Calu3 (cell line): ENCODE measurements at regions not wholly inside any gene's neighbourhood (a gene's known extent, or its start where the extent isn't known, plus 50 kb on each side); places are given as distances from the start of the nearest gene placed in this dataset.

Experiments used
- BruUV-seq: library from RNA; stranded (reverse); fragments of 400-500 nt; replicated peaks from 2 replicates; lab custom pipeline; 2021; lab: Mats Ljungman, UMichigan
- CTCF ChIA-PET: fragments of 300-600 bp; sonication (Branson Sonifier 250); formaldehyde crosslinking; loops from one replicate; lab custom pipeline; 2022; ENCODE audit warnings: antibody characterized with exemption; lab: Charles Lee
- DNase-seq: peaks from one replicate; pipeline ENCODE4 v3.0.0; 2022
- H3K27ac Mint-ChIP-seq: one replicate; pipeline ENCODE4 v1.8.0; 2022; ENCODE audit warnings: mixed read lengths; ENCODE audit not compliant: unreplicated experiment
- H3K27me3 Mint-ChIP-seq: one replicate; pipeline ENCODE4 v1.8.0; 2022; ENCODE audit warnings: mixed read lengths; ENCODE audit not compliant: unreplicated experiment
- H3K36me3 Mint-ChIP-seq: one replicate; pipeline ENCODE4 v1.8.0; 2022; ENCODE audit warnings: mild to moderate bottlenecking, moderate library complexity, mixed read lengths; ENCODE audit not compliant: insufficient read depth, unreplicated experiment
- H3K4me1 Mint-ChIP-seq: one replicate; pipeline ENCODE4 v1.8.0; 2022; ENCODE audit warnings: mild to moderate bottlenecking, low read depth, mixed read lengths; ENCODE audit not compliant: unreplicated experiment
- H3K4me3 Mint-ChIP-seq: one replicate; pipeline ENCODE4 v1.8.0; 2022; ENCODE audit warnings: mild to moderate bottlenecking, low read depth, moderate library complexity, mixed read lengths; ENCODE audit not compliant: unreplicated experiment
- H3K9me3 Mint-ChIP-seq: one replicate; pipeline ENCODE4 v1.8.0; 2022; ENCODE audit warnings: low read depth, mixed read lengths; ENCODE audit not compliant: unreplicated experiment
- intact Hi-C: fragments of 100-400 bp; cut with micrococcal nuclease; formaldehyde crosslinking; loops from one replicate; pipeline ENCODE4 v1.10.0; 2022; ENCODE audit not compliant: unreplicated experiment
- TF ChIP-seq, protein P1 (sequence below): fragments of 200-600 bp; IDR thresholded peaks from one replicate; pipeline ENCODE4 v1.8.0; 2022; ENCODE audit warnings: antibody characterized with exemption; ENCODE audit not compliant: unreplicated experiment

DNA sequence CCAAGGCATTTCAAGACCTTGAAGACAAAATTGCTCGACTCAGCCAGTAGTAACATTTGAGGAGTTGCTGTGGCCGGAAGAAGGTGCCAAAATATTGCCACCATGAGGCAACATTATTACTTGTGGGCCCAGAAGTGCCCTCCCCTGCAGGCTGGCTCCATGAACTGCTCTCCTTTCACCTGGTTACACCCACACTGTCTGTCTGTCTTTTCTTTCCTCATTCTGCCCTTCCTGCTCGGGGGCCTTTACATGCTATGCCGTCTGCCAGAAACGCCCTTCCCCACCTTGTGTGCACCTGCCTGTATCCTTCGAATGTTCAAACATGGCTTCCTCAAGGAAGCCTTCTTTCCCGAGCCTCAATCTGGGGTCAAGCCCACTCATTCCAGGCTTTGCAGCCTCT, 224.2 kb upstream of the DIO3 start:
- H3K36me3 Mint-ChIP-seq: no peaks in the 10 kb centered on the region
- peaks cover 64% of the 10 kb centered on the region for H3K27me3 Mint-ChIP-seq
- BruUV-seq: no TSS peak
- DNase-seq: no peak
- CTCF ChIA-PET: no interaction called here
- no peak overlapping the region for H3K27ac Mint-ChIP-seq
- no peak overlapping the region for H3K4me3 Mint-ChIP-seq
- TF ChIP-seq, protein P1, sequence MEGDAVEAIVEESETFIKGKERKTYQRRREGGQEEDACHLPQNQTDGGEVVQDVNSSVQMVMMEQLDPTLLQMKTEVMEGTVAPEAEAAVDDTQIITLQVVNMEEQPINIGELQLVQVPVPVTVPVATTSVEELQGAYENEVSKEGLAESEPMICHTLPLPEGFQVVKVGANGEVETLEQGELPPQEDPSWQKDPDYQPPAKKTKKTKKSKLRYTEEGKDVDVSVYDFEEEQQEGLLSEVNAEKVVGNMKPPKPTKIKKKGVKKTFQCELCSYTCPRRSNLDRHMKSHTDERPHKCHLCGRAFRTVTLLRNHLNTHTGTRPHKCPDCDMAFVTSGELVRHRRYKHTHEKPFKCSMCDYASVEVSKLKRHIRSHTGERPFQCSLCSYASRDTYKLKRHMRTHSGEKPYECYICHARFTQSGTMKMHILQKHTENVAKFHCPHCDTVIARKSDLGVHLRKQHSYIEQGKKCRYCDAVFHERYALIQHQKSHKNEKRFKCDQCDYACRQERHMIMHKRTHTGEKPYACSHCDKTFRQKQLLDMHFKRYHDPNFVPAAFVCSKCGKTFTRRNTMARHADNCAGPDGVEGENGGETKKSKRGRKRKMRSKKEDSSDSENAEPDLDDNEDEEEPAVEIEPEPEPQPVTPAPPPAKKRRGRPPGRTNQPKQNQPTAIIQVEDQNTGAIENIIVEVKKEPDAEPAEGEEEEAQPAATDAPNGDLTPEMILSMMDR: no peak
- H3K4me1 Mint-ChIP-seq: peaks cover 8% of the 10 kb centered on the region
- H3K9me3 Mint-ChIP-seq: no peaks in the 10 kb centered on the region
- intact Hi-C loops: no loop called here

DNA sequence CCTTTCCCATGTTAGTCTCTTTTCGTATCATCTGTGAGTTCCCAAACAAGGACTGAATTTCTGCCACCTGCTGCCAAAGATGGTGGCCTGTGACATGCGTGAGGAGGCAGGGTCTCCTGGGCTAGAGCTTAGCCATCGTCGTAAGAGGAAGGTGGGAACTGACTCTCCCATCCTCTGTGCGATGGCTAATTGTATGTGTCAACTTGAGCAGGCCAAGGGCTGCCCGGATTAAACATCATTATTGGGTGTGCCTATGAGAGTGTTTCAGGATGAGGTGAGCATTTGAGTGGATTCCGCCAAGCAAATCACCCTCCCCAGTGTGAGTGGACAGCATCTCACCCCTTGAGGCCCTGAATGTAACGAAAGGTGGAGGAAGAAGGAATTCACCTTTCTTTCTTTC, 220.7 kb upstream of the DIO3 start:
- Mint-ChIP-seq H3K4me3 (no peak overlapping the region), H3K9me3 (peaks cover 4% of the 10 kb centered on the region), H3K27me3 (peaks cover 53% of the 10 kb centered on the region), H3K27ac (no peak overlapping the region), H3K4me1 (peaks cover 8% of the 10 kb centered on the region), H3K36me3 (no peaks in the 10 kb centered on the region)
- TF ChIP-seq, protein P1: no peak
- CTCF ChIA-PET: no interaction called here
- no TSS peak for BruUV-seq
- intact Hi-C loops: no loop called here
- no peak for DNase-seq

DNA sequence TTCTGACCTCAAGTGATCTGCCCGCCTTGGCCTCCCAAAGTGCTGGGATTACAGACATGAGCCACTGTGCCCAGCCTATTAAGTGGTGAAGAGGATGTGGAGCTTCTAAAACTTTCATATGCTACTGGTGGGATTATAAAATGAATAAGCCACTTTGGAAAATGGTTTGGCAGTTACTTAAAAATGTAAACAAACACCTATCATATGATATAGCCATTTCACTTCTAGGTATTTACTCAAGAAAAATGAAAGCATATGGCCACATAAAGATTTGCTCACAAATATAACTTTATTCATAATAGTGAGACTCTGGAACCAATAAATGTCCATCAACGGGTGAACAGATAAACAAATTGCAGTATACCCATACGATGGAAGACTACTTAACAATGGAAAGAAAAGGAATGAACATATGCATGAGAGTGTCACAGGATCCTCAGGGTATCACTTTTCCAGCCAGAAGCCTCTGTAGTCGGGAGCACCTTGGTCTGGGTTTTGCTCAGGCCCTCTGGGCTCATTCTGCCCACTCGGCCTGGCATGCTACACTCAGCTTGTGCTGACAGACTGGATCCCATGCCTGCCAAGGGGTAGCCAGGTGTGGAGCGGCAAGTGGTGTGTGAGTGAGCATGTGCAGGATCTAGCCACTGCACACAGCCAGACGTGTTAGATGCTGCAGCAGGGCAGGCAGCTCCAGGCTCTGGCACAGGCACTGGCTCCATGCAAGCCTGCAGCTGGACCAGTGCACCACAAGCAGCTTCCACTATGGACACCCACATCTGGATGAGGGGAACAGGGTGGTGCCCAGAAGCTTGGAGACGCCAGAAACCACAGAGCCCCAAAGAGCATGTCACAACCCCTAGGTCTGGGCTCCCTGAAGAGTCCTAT, 213.2 kb upstream of the DIO3 start:
- no peak overlapping the region for H3K27ac Mint-ChIP-seq
- no peak overlapping the region for H3K4me3 Mint-ChIP-seq
- CTCF ChIA-PET: no interaction called here

DNA sequence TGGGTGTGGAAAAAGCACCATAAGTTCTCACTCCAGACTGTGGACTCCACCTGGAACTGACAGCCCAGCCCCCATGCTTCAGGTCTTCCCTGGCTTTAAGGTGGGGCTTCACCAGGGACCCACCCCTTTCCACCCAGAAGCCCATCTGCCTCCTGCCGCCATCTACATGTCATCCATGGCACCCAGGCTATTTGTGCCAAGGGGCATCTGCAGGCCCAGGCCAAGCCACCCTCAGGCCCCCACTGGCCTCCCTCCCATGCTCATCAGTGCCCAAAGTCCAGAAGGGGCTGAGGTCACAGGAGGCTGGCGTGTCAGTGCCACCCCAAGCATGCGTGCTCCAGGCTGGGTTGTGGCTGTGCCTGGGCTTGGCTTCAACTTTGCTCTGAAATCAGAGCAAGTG, 212.2 kb upstream of the DIO3 start:
- Mint-ChIP-seq H3K9me3 (peaks cover 5% of the 10 kb centered on the region), H3K27ac (no peak overlapping the region), H3K36me3 (no peaks in the 10 kb centered on the region), H3K4me3 (no peak overlapping the region), H3K27me3 (peaks cover 6% of the 10 kb centered on the region), H3K4me1 (no peaks in the 10 kb centered on the region)
- intact Hi-C loops: no loop called here
- no peak for DNase-seq
- CTCF ChIA-PET: no interaction called here
- no TSS peak for BruUV-seq
- TF ChIP-seq, protein P1: no peak

More for the DNA sequence above, 213.2 kb upstream of the DIO3 start:
- TF ChIP-seq, protein P1: no peak
- intact Hi-C loops: no loop called here
- Mint-ChIP-seq H3K27me3 (peaks cover 9% of the 10 kb centered on the region), H3K4me1 (no peaks in the 10 kb centered on the region), H3K36me3 (no peaks in the 10 kb centered on the region), H3K9me3 (peaks cover 7% of the 10 kb centered on the region)
- BruUV-seq: no TSS peak
- no peak for DNase-seq
